Uterus (tissue), 3 donors: ENCODE measurements at regions not wholly inside any gene's neighbourhood (a gene's known extent, or its start where the extent isn't known, plus 50 kb on each side); places are given as distances from the start of the nearest gene placed in this dataset.

Experiments
- DNase-seq, 2 donors: peaks; one replicate each; pipeline ENCODE4 v3.0.0-alpha.2; 2019 to 2020
- H3K27ac ChIP-seq, 2 donors: fragments of 200-600 bp; sonication (generic); 1 replicate in 1 of 2; 2 replicates in 1 of 2; pipeline ENCODE4 v1.5.1; 2016 to 2018
- H3K27me3 ChIP-seq, 2 donors: fragments of 200-600 bp; sonication (generic); one replicate each; pipeline ENCODE4 v1.5.1; 2018 to 2019; ENCODE audit warnings: control low read depth in 1 of 2
- H3K36me3 ChIP-seq, 2 donors: fragments of 200-600 bp; sonication (generic); one replicate each; pipeline ENCODE4 v1.5.1; 2019; ENCODE audit warnings: control low read depth in 1 of 2
- H3K4me1 ChIP-seq, 2 donors: fragments of 200-600 bp; sonication (generic); one replicate each; pipeline ENCODE4 v1.5.1; 2018 to 2019; ENCODE audit warnings: control low read depth in 1 of 2
- H3K4me3 ChIP-seq, 2 donors: fragments of 200-600 bp; sonication (generic); 1 replicate in 1 of 2; 2 replicates in 1 of 2; pipeline ENCODE4 v1.5.1; 2018 to 2019; ENCODE audit warnings: mild to moderate bottlenecking in 1 of 2
- H3K9me3 ChIP-seq, 2 donors: fragments of 200-600 bp; sonication (generic); one replicate each; pipeline ENCODE4 v1.5.1; 2019; ENCODE audit warnings: control low read depth in 1 of 2
- CTCF ChIP-seq, 4 experiments: fragments of 200-600 bp in 2 of 4; fragments of 450-650 bp in 2 of 4; sonication (generic) in 2 of 4; IDR thresholded peaks; one replicate each; pipeline ENCODE4 v1.5.1; 2016 to 2019; ENCODE audit warnings: antibody characterized with exemption in 4 of 4, mild to moderate bottlenecking in 2 of 4, moderate library complexity in 1 of 4
- POLR2A ChIP-seq, 2 donors: fragments of 450-650 bp; IDR thresholded peaks; one replicate each; pipeline ENCODE4 v1.6.1; 2016; ENCODE audit warnings: antibody characterized with exemption in 2 of 2, mild to moderate bottlenecking in 1 of 2, moderate library complexity in 1 of 2
- intact Hi-C: fragments of 100-400 bp; cut with DNase I; formaldehyde crosslinking; loops from one replicate; pipeline ENCODE4 v1.15.1; 2023; ENCODE audit warnings: low total_unique reads
- donor health status: DM: yes; HTN: yes; CAD: no.

- Histone ChIP-seq H3K27me3 (no peaks in the 10 kb centered on the region), H3K36me3 (no peaks in the 10 kb centered on the region), H3K4me1 (no peaks in the 10 kb centered on the region), H3K4me3 (no peak overlapping the region), H3K9me3 (no peaks in the 10 kb centered on the region), H3K27ac (no peak overlapping the region)
- intact Hi-C loops = no loop called here
- DNase-seq = no peak
- no peak for TF ChIP-seq POLR2A (IDR thresholded peaks at IDR 0.05)
- no peak for TF ChIP-seq CTCF (IDR thresholded peaks at IDR 0.05)
Observed at GRCh38 chr12:73065913-73066312, 793.7 kb downstream of the TRHDE start.

- H3K36me3 ChIP-seq = no peaks in the 10 kb centered on the region
- H3K27me3 ChIP-seq = no peaks in the 10 kb centered on the region
- no peak for DNase-seq
- no peaks in the 10 kb centered on the region for H3K9me3 ChIP-seq
- H3K27ac ChIP-seq = no peak overlapping the region
- H3K4me3 ChIP-seq = no peak overlapping the region
- TF ChIP-seq POLR2A (IDR thresholded peaks at IDR 0.05) = no peak
- TF ChIP-seq CTCF (IDR thresholded peaks at IDR 0.05) = no peak
- intact Hi-C loops = no loop called here
- no peaks in the 10 kb centered on the region for H3K4me1 ChIP-seq
Observed at GRCh38 chr12:73067616-73068015, 795.4 kb downstream of the TRHDE start.

DNA sequence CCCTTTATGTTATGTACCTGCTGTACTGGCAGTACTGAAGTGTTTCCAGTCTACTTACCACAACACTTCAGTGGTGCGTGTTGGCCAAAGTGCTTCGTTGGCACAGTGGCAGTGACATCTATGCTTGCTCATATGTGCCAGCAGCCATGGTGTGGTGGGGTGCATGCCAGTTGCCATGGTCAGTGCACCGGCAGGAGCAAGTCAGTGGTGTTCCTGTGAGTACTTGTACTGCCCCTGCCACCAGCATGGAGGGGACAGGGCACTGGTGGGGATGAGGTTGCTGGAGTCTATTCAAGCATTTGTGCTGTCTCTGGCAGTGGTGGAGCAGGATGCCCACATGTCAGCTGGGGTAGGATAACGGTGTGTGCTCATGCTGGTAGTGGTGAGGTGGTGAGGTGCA, 800.0 kb downstream of the TRHDE start:
- intact Hi-C loops = no loop called here
- Histone ChIP-seq H3K36me3 (no peaks in the 10 kb centered on the region), H3K4me1 (no peaks in the 10 kb centered on the region), H3K4me3 (no peak overlapping the region), H3K27me3 (no peaks in the 10 kb centered on the region), H3K9me3 (no peaks in the 10 kb centered on the region), H3K27ac (no peak overlapping the region)
- TF ChIP-seq CTCF (IDR thresholded peaks at IDR 0.05) = no peak
- TF ChIP-seq POLR2A (IDR thresholded peaks at IDR 0.05) = no peak
- DNase-seq = no peak

DNA sequence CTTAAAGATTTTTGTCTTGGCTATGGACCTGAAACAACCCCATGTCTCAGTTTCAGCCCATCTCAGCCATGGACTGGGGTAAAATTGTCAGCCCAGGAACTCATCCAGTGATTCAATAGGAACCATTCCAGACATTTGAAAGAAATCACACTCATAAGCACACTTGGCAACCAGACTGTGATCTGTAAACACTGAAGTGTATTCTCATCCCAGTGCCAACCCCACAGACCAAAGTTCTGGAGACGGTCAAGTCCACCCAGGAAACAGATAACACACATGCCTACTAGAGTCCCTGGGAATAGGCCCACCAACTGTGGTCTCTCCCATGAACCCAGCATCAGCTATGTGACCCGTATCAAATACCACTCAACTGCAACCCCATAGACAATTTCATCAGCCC, 804.6 kb downstream of the TRHDE start:
- intact Hi-C loops = no loop called here
- Histone ChIP-seq H3K36me3 (no peaks in the 10 kb centered on the region), H3K27me3 (no peaks in the 10 kb centered on the region), H3K4me1 (no peaks in the 10 kb centered on the region), H3K4me3 (no peak overlapping the region), H3K9me3 (no peaks in the 10 kb centered on the region), H3K27ac (no peak overlapping the region)
- no peak for DNase-seq
- TF ChIP-seq CTCF (IDR thresholded peaks at IDR 0.05) (no peak), POLR2A (IDR thresholded peaks at IDR 0.05) (no peak)

DNA sequence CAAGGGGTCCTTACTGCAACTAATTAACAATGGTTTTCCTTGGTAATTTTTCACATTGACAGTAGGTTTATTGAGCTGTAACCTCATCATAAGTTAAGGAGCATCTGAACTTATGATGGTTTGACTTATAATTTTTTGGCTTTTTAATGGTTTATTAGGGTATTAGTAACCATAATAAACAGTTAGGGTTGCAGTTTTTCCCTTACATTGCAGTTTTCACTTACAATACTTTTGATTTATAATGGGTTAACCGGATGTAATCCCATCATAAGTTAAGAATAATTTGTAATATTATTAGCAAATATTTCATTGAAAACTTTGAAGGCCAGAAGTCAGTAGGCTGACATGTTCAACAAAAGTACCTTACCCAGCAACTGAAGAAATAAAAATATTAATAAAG, 811.6 kb downstream of the TRHDE start:
- intact Hi-C loops = no loop called here
- TF ChIP-seq POLR2A (IDR thresholded peaks at IDR 0.05) (no peak), CTCF (IDR thresholded peaks at IDR 0.05) (no peak)

More for the DNA sequence above, 811.6 kb downstream of the TRHDE start:
- Histone ChIP-seq H3K27me3 (no peaks in the 10 kb centered on the region), H3K9me3 (no peaks in the 10 kb centered on the region), H3K4me1 (no peaks in the 10 kb centered on the region), H3K27ac (no peak overlapping the region), H3K36me3 (no peaks in the 10 kb centered on the region), H3K4me3 (no peak overlapping the region)
- DNase-seq = no peak
